ENCODE measurements at regions not wholly inside any gene's neighbourhood (a gene's known extent, or its start where the extent isn't known, plus 50 kb on each side); places are given as distances from the start of the nearest gene placed in this dataset.
A peak's percentile ranks its signal among the peaks of the same experiment; 100 is the strongest.

DNA sequence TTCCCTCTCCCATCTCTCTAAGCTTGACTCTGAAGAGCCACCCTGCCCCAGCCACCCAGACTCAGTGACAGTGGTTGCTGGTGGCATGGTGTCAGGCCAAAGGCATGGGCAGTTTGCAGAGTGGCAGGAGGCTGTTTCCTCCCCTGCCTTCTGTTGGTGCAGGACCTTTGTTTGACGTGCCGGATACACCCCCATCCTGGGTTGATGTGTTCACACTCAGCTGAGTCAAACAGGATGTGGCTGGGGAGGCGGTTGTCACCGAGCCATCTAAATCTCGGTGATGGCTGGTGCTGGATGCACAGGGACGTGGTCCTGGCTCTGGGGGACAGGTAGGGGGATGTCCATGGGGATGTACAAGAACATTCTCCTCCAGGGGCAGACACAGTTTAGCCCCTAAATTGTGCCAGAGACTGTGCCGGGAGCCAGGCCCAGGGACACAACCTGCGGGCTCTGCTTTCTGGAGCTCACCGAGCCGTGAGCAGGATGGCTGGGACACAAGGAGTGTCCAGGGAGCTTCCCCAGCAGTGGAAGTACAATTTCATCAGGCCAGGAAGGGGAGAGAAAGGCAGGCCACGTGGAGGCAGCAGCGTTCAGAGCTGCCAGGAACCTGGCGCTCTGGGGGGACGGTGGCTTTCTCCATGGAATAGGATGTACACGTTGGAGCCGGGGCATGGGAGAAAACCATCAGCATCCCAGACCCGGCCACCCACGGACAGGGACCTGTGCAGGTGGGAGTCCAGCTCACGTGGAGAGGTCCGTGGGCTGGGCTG, 264.2 kb downstream of the SEC14L1 start:
- H3K4me3 ChIP-seq = peak overlapping the region in 1 of 3 donors; percentile 33
- TF ChIP-seq POLR2AphosphoS5 (IDR thresholded peaks at IDR 0.05) (peak in 1 of 3 donors; percentile 53), POLR2A (IDR thresholded peaks at IDR 0.05) (no peak)
- no peaks in the 10 kb centered on the region for H3K9me3 ChIP-seq
- H3K4me1 ChIP-seq = peaks cover 20 to 26% of the 10 kb centered on the region in 2 donors
- intact Hi-C loops (cut with DNase I; ENCODE audit: low total_unique reads) = no loop called here
- peak overlapping the region; percentile 63 to 86 for H3K27ac ChIP-seq
- no peaks in the 10 kb centered on the region for H3K36me3 ChIP-seq
- H3K27me3 ChIP-seq = no peaks in the 10 kb centered on the region
- no peak for DNase-seq (ENCODE audit: low spot score in 2 of 2)

DNA sequence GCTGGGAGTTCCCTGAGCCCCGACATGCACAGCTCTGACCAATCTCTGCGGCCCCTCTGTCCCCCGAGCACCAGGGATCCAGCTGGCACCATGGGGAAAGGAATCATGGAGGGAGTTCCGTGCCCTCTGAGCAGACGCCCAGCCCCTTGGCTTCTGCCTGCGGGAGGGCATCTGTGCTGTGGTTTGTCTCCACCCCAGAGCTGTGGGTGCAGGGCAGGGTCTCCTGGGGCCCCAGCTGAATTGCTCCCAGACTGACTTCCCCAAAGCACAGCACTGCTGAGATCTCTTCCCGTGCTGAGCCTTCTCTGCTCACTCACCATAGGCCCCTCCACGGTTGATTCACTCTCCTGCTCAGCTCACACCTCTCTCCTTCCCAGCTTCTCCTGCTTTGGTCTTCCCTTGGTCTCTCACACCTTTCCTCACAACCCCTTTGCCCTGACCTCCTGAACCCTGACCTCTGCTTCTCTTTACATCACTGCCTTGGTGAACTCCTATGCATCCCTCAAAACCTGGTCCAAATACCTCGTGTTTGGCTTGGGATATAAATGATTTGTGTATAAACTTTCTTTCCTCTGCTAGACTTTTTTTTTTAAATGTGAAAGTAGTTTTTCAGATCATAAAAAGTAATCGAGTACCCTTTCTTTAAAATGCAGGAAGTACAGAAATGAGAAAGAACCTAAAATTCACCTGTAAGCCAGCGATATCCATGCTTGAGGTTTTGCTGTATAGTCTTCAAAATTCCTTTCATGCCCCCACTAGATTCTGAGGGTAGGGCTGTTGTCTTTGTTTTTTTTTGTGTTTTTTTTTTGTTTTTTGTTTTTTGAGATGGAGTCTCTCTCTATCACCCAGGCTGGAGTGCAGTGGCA, 265.3 kb downstream of the SEC14L1 start:
- H3K4me1 ChIP-seq = peaks cover 20 to 23% of the 10 kb centered on the region in 2 donors
- H3K4me3 ChIP-seq = peak overlapping the region in 1 of 3 donors; percentile 33
- TF ChIP-seq POLR2A (IDR thresholded peaks at IDR 0.05) (no peak), POLR2AphosphoS5 (IDR thresholded peaks at IDR 0.05) (no peak), CTCF (IDR thresholded peaks at IDR 0.05) (no peak)
- no peak for DNase-seq (ENCODE audit: low spot score in 2 of 2)
- intact Hi-C loops (cut with DNase I; ENCODE audit: low total_unique reads) = no loop called here
- no peaks in the 10 kb centered on the region for H3K9me3 ChIP-seq
- H3K27ac ChIP-seq = peak overlapping the region; percentile 63 to 86
- H3K27me3 ChIP-seq = no peaks in the 10 kb centered on the region
- H3K36me3 ChIP-seq = no peaks in the 10 kb centered on the region

GRCh38 chr17:77407321-77408277, 266.8 kb downstream of the SEC14L1 start:
- DNase-seq (ENCODE audit: low spot score in 2 of 2) = no peak
- Histone ChIP-seq H3K27me3 (no peaks in the 10 kb centered on the region), H3K27ac (peak overlapping the region; percentile 75 to 91), H3K4me1 (peaks cover 20 to 23% of the 10 kb centered on the region in 2 donors), H3K36me3 (no peaks in the 10 kb centered on the region), H3K9me3 (no peaks in the 10 kb centered on the region), H3K4me3 (no peak overlapping the region)
- intact Hi-C loops (cut with DNase I; ENCODE audit: low total_unique reads) = no loop called here
- TF ChIP-seq POLR2AphosphoS5 (IDR thresholded peaks at IDR 0.05) (no peak), POLR2A (IDR thresholded peaks at IDR 0.05) (no peak), CTCF (IDR thresholded peaks at IDR 0.05) (no peak)

DNA sequence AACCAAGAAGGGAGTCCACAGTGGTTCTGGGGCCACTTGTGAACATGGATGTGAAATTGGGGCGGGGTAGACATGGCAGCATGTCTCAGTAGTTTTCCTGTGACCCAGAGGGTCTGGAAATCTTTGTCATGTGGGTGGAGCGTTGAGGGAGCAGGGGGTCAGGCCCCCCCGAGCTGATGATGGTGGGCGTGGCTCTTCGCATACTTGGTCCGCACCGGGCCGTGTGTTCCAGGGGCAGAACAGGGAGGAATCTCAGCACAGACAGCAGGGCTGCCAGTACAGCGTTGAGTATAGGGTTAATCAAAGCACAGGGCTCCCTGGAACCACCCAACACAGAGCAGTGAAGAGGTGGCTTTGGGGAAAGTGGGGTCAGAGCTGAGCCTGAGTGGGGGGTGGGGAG, 267.5 kb downstream of the SEC14L1 start:
- no peak for DNase-seq (ENCODE audit: low spot score in 2 of 2)
- Histone ChIP-seq H3K4me1 (peaks cover 20 to 23% of the 10 kb centered on the region in 2 donors), H3K9me3 (no peaks in the 10 kb centered on the region), H3K36me3 (no peaks in the 10 kb centered on the region), H3K4me3 (peak overlapping the region in 1 of 3 donors; percentile 51), H3K27me3 (no peaks in the 10 kb centered on the region), H3K27ac (peak overlapping the region; percentile 75 to 91)
- intact Hi-C loops (cut with DNase I; ENCODE audit: low total_unique reads) = no loop called here
- no peak for TF ChIP-seq POLR2AphosphoS5 (IDR thresholded peaks at IDR 0.05)
- no peak for TF ChIP-seq CTCF (IDR thresholded peaks at IDR 0.05)
- no peak for TF ChIP-seq POLR2A (IDR thresholded peaks at IDR 0.05)

Data from breast epithelium (tissue), 4 donors.